Neural progenitor cell (in vitro differentiated cells): ENCODE measurements at regions not wholly inside any gene's neighbourhood (a gene's known extent, or its start where the extent isn't known, plus 50 kb on each side); places are given as distances from the start of the nearest gene placed in this dataset.

Experiments
- DNase-seq: peaks from one replicate; pipeline ENCODE4 v3.0.0-alpha.2; 2016; ENCODE audit warnings: low spot score
- H2AFZ ChIP-seq: fragments of 200-600 bp; sonication (generic); replicated peaks from 2 replicates; pipeline ENCODE4 v1.6.1; 2016; ENCODE audit warnings: antibody characterized with exemption
- H3F3A ChIP-seq: fragments of 200-600 bp; sonication (generic); 2 replicates; pipeline ENCODE4 v1.6.1; 2016; ENCODE audit warnings: antibody characterized with exemption, low read depth
- H3K27ac ChIP-seq: fragments of 200-600 bp; sonication (generic); 2 replicates; pipeline ENCODE4 v1.5.1; 2016; ENCODE audit warnings: mild to moderate bottlenecking
- H3K27me3 ChIP-seq: fragments of 200-600 bp; sonication (generic); 2 replicates; pipeline ENCODE4 v1.6.1; 2016; ENCODE audit warnings: mild to moderate bottlenecking, moderate library complexity
- H3K36me3 ChIP-seq: fragments of 200-600 bp; sonication (generic); 2 replicates; pipeline ENCODE4 v1.5.1; 2016
- H3K4me1 ChIP-seq: fragments of 200-600 bp; sonication (generic); 2 replicates; pipeline ENCODE4 v1.6.1; 2016; ENCODE audit warnings: mixed run types
- H3K4me2 ChIP-seq: fragments of 200-600 bp; sonication (generic); 2 replicates; pipeline ENCODE4 v1.6.1; 2016
- H3K4me3 ChIP-seq: fragments of 200-600 bp; sonication (generic); 2 replicates; pipeline ENCODE4 v1.5.1; 2016
- H3K79me2 ChIP-seq: fragments of 200-600 bp; sonication (generic); 2 replicates; pipeline ENCODE4 v1.6.1; 2016; ENCODE audit warnings: low read depth
- H3K9ac ChIP-seq: fragments of 200-600 bp; sonication (generic); 2 replicates; pipeline ENCODE4 v1.6.1; 2016
- H3K9me3 ChIP-seq: fragments of 200-600 bp; sonication (generic); 2 replicates; pipeline ENCODE4 v1.5.1; 2016; ENCODE audit warnings: low read depth
- H4K20me1 ChIP-seq: fragments of 200-600 bp; sonication (generic); 2 replicates; pipeline ENCODE4 v1.6.1; 2016; ENCODE audit warnings: low read depth
- H3K27ac Mint-ChIP-seq: 3 replicates; pipeline ENCODE4 v1.8.0; 2021; ENCODE audit warnings: mixed read lengths
- H3K27me3 Mint-ChIP-seq: 2 replicates; pipeline ENCODE4 v1.8.0; 2022; ENCODE audit warnings: low read depth, mild to moderate bottlenecking, inconsistent platforms, moderate library complexity, mixed read lengths; ENCODE audit not compliant: insufficient read depth
- H3K36me3 Mint-ChIP-seq: 3 replicates; pipeline ENCODE4 v1.8.0; 2021; ENCODE audit warnings: mixed read lengths
- H3K4me1 Mint-ChIP-seq: 3 replicates; pipeline ENCODE4 v1.8.0; 2021; ENCODE audit warnings: mixed read lengths
- H3K4me3 Mint-ChIP-seq: 3 replicates; pipeline ENCODE4 v1.8.0; 2021; ENCODE audit warnings: mild to moderate bottlenecking, moderate library complexity, mixed read lengths
- H3K9me3 Mint-ChIP-seq: 3 replicates; pipeline ENCODE4 v1.8.0; 2020; ENCODE audit warnings: mixed read lengths
- EZH2 ChIP-seq: fragments of 200-600 bp; sonication (generic); IDR thresholded peaks from 2 replicates; pipeline ENCODE4 v1.6.1; 2017; ENCODE audit warnings: antibody characterized with exemption, mild to moderate bottlenecking, moderate library complexity
- EZH2phosphoT487 ChIP-seq: fragments of 200-600 bp; sonication (generic); IDR thresholded peaks from 2 replicates; pipeline ENCODE4 v1.6.1; 2017; ENCODE audit warnings: antibody characterized with exemption
- TF ChIP-seq, protein P1 (sequence below): fragments of 200-600 bp; sonication (generic); IDR thresholded peaks from 2 replicates; pipeline ENCODE4 v1.5.1; 2017; ENCODE audit warnings: antibody characterized with exemption, mild to moderate bottlenecking

GRCh38 chr5:97531549-97531948, 348.5 kb upstream of the RIOK2 start:
- Histone ChIP-seq H3K79me2 (no peaks in the 10 kb centered on the region), H3K36me3 (no peaks in the 10 kb centered on the region), H4K20me1 (no peaks in the 10 kb centered on the region), H3K9me3 (no peaks in the 10 kb centered on the region), H3K9ac (no peak overlapping the region), H3K27me3 (no peaks in the 10 kb centered on the region), H3F3A (no peaks in the 10 kb centered on the region), H3K4me3 (no peak overlapping the region), H3K4me1 (no peaks in the 10 kb centered on the region), H3K27ac (no peak overlapping the region), H2AFZ (no peak overlapping the region), H3K4me2 (no peak overlapping the region)
- no peaks in the 10 kb centered on the region for H3K27me3 Mint-ChIP-seq
- H3K27ac Mint-ChIP-seq: no peak overlapping the region
- H3K4me1 Mint-ChIP-seq: no peaks in the 10 kb centered on the region
- H3K36me3 Mint-ChIP-seq: no peaks in the 10 kb centered on the region
- TF ChIP-seq, protein P1, sequence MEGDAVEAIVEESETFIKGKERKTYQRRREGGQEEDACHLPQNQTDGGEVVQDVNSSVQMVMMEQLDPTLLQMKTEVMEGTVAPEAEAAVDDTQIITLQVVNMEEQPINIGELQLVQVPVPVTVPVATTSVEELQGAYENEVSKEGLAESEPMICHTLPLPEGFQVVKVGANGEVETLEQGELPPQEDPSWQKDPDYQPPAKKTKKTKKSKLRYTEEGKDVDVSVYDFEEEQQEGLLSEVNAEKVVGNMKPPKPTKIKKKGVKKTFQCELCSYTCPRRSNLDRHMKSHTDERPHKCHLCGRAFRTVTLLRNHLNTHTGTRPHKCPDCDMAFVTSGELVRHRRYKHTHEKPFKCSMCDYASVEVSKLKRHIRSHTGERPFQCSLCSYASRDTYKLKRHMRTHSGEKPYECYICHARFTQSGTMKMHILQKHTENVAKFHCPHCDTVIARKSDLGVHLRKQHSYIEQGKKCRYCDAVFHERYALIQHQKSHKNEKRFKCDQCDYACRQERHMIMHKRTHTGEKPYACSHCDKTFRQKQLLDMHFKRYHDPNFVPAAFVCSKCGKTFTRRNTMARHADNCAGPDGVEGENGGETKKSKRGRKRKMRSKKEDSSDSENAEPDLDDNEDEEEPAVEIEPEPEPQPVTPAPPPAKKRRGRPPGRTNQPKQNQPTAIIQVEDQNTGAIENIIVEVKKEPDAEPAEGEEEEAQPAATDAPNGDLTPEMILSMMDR: no peak
- TF ChIP-seq EZH2phosphoT487: no peak
- TF ChIP-seq EZH2: no peak
- no peaks in the 10 kb centered on the region for H3K9me3 Mint-ChIP-seq
- H3K4me3 Mint-ChIP-seq: no peak overlapping the region
- DNase-seq: no peak

DNA sequence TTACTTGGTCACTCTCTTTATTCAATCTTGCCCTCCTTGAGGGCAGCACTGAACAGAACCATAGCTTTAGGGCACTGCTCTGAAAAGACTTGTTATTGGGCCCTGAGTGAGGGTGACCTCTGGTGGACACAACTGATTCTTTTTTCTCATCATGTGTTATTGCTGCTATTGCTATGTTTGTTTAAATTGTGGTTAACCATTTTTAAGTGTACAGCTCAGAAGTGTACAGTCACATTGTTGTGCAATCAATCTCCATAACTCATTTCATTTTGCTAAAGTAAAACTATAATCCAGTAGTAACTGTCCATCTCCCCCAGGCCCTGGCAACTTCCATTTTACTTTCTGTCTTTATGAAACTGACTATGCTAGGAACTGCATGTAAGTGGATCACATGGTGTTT, 351.1 kb upstream of the RIOK2 start:
- Histone ChIP-seq H3K4me2 (no peak overlapping the region), H4K20me1 (no peaks in the 10 kb centered on the region)

GRCh38 chr5:97536683-97537082, 353.6 kb upstream of the RIOK2 start:
- Histone ChIP-seq H4K20me1 (no peaks in the 10 kb centered on the region), H3K4me1 (no peaks in the 10 kb centered on the region), H3K36me3 (no peaks in the 10 kb centered on the region), H3K4me2 (no peak overlapping the region), H3K27me3 (no peaks in the 10 kb centered on the region), H2AFZ (peak overlapping the region; percentile 37), H3K9ac (no peak overlapping the region), H3K9me3 (no peaks in the 10 kb centered on the region), H3K4me3 (no peak overlapping the region), H3F3A (no peaks in the 10 kb centered on the region), H3K27ac (no peak overlapping the region), H3K79me2 (no peaks in the 10 kb centered on the region)
- Mint-ChIP-seq H3K4me1 (peaks cover 7% of the 10 kb centered on the region), H3K4me3 (no peak overlapping the region), H3K27me3 (no peaks in the 10 kb centered on the region), H3K9me3 (peaks cover 7% of the 10 kb centered on the region), H3K36me3 (no peaks in the 10 kb centered on the region), H3K27ac (no peak overlapping the region)
- DNase-seq: no peak
- TF ChIP-seq EZH2phosphoT487 (no peak), EZH2 (no peak)
- TF ChIP-seq, protein P1: no peak

More for the DNA sequence above, 351.1 kb upstream of the RIOK2 start:
- Histone ChIP-seq H2AFZ (peak overlapping the region; percentile 61), H3K4me3 (no peak overlapping the region), H3K4me1 (no peaks in the 10 kb centered on the region), H3K9ac (no peak overlapping the region), H3K27me3 (no peaks in the 10 kb centered on the region), H3F3A (no peaks in the 10 kb centered on the region), H3K36me3 (no peaks in the 10 kb centered on the region), H3K27ac (no peak overlapping the region), H3K79me2 (no peaks in the 10 kb centered on the region), H3K9me3 (no peaks in the 10 kb centered on the region)
- no peak overlapping the region for H3K4me3 Mint-ChIP-seq
- peaks cover 7% of the 10 kb centered on the region for H3K4me1 Mint-ChIP-seq
- peaks cover 2% of the 10 kb centered on the region for H3K9me3 Mint-ChIP-seq
- DNase-seq: peak; percentile 53
- H3K27ac Mint-ChIP-seq: no peak overlapping the region
- no peaks in the 10 kb centered on the region for H3K27me3 Mint-ChIP-seq
- no peaks in the 10 kb centered on the region for H3K36me3 Mint-ChIP-seq
- no peak for TF ChIP-seq EZH2phosphoT487
- TF ChIP-seq, protein P1: peak; percentile 72
- TF ChIP-seq EZH2: no peak
